HepG2 (cell line): ENCODE measurements at regions not wholly inside any gene's neighbourhood (a gene's known extent, or its start where the extent isn't known, plus 50 kb on each side); places are given as distances from the start of the nearest gene placed in this dataset.

ENCODE experiments used
- BCL3 ChIP-seq: sonication (generic); formaldehyde crosslinking; IDR thresholded peaks from 2 replicates; pipeline ENCODE4 v1.5.1; 2020; ENCODE audit warnings: mild to moderate bottlenecking, missing genetic modification reagents, moderate library complexity
- CENPT ChIP-seq: sonication (generic); formaldehyde crosslinking; IDR thresholded peaks from 2 replicates; pipeline ENCODE4 v1.8.0; 2022; ENCODE audit warnings: low read depth, mild to moderate bottlenecking, moderate library complexity, missing genetic modification reagents
- CTCF ChIP-seq: sonication (generic); formaldehyde crosslinking; IDR thresholded peaks from 2 replicates; pipeline ENCODE4 v1.5.0; 2020; ENCODE audit warnings: mild to moderate bottlenecking, missing genetic modification reagents, moderate library complexity
- EZH2 ChIP-seq: conservative IDR thresholded peaks from 2 replicates; pipeline ENCODE4 v1.6.1; 2012; ENCODE audit warnings: mild to moderate bottlenecking, low read depth, low read length, moderate library complexity
- HMG20B ChIP-seq: conservative IDR thresholded peaks from 2 replicates; pipeline ENCODE4 v1.6.1; 2016; ENCODE audit warnings: missing genetic modification reagents, missing compliant biosample characterization
- MXI1 ChIP-seq: IDR thresholded peaks from 3 replicates; pipeline ENCODE4 v1.6.1; 2012; ENCODE audit warnings: low read depth, low read length, inconsistent platforms, borderline replicate concordance
- MYNN ChIP-seq: sonication (generic); formaldehyde crosslinking; IDR thresholded peaks from 2 replicates; pipeline ENCODE4 v1.4.0; 2020; ENCODE audit warnings: mild to moderate bottlenecking, low read depth, missing genetic modification reagents
- RAD21 ChIP-seq: fragments of 450-650 bp; formaldehyde crosslinking; IDR thresholded peaks from 2 replicates; pipeline ENCODE4 v1.5.0; 2020; ENCODE audit warnings: mild to moderate bottlenecking
- TERF1 ChIP-seq: sonication (generic); formaldehyde crosslinking; IDR thresholded peaks from 2 replicates; pipeline ENCODE4 v1.8.0; 2022; ENCODE audit warnings: mild to moderate bottlenecking, missing genetic modification reagents, moderate library complexity
- TIGD3 ChIP-seq: sonication (generic); formaldehyde crosslinking; IDR thresholded peaks from 2 replicates; pipeline ENCODE4 v1.5.1; 2020; ENCODE audit warnings: mild to moderate bottlenecking, missing genetic modification reagents, borderline replicate concordance
- TRIM24 ChIP-seq: sonication (generic); formaldehyde crosslinking; IDR thresholded peaks from 2 replicates; pipeline ENCODE4 v1.8.0; 2022; ENCODE audit warnings: mild to moderate bottlenecking, missing genetic modification reagents
- ZHX1 ChIP-seq: sonication (generic); formaldehyde crosslinking; IDR thresholded peaks from 2 replicates; pipeline ENCODE4 v1.8.1; 2022; ENCODE audit warnings: low read depth, mild to moderate bottlenecking, missing genetic modification reagents
- ZNF800 ChIP-seq: sonication (generic); formaldehyde crosslinking; IDR thresholded peaks from 2 replicates; pipeline ENCODE4 v1.4.0; 2020; ENCODE audit warnings: missing genetic modification reagents

GRCh38 chr14:83741269-83741668 lies 1788.7 kb upstream of the FLRT2 start:
- TF ChIP-seq EZH2, result no peak
- TF ChIP-seq BCL3 (CRISPR knock-in tag), result no peak
- TF ChIP-seq TERF1 (CRISPR knock-in tag), result no peak
- TF ChIP-seq HMG20B (CRISPR knock-in tag), result no peak
- no peak for TF ChIP-seq ZNF800 (CRISPR knock-in tag)
- TF ChIP-seq CTCF (CRISPR knock-in tag), result no peak
- TF ChIP-seq MYNN (CRISPR knock-in tag), result no peak
- no peak for TF ChIP-seq ZHX1 (CRISPR knock-in tag)
- no peak for TF ChIP-seq RAD21
- no peak for TF ChIP-seq CENPT (CRISPR knock-in tag)
- no peak for TF ChIP-seq MXI1
- TF ChIP-seq TIGD3, result no peak
- TF ChIP-seq TRIM24 (CRISPR knock-in tag), result no peak
